ENCODE measurements at regions not wholly inside any gene's neighbourhood (a gene's known extent, or its start where the extent isn't known, plus 50 kb on each side); places are given as distances from the start of the nearest gene placed in this dataset.
"Not testable (repeated sequence)": the region's sequence is repeated elsewhere in the genome, so short reads cannot be mapped to it uniquely, and the experiment has no call there.

DNA sequence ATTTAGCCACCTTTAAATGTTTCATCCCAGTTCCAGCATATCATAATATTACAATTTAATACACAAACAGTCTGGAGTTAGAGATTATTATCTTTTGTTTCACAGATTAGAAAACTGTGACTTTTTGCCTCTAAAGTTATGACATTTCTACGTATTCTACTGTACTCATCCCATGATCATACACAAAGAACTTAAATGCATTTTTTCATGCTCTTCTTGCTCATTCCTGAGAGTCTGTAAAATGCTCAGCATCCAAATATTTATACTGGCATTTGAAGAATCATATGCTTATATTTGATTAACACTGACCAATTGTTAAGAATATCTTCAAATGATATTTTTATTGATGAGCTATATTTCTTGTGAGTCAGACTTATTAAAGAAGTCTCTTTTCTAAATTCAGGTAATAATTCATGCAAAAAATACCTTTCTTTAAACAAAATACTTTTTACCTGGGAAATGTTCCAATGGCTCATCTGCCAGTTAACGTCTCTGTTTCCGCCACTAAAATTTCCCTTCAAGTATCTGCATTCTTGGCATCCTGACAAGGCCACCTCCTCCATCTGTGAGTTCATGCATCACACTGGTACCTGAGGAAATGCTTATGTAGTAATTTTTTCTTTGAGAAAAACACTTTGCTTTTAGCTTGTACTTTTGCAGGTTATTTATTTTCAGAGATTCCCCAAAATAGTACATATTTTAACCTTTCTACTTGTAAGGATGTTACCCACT lies 139.6 kb upstream of the RASA1 start:
- no peak for DNase-seq (ENCODE audit: low read depth, low spot score)
- in situ Hi-C loops (cut with HindIII; ENCODE audit: low sequenced_read_pairs) = no loop called here
- TF ChIP-seq, protein P1, sequence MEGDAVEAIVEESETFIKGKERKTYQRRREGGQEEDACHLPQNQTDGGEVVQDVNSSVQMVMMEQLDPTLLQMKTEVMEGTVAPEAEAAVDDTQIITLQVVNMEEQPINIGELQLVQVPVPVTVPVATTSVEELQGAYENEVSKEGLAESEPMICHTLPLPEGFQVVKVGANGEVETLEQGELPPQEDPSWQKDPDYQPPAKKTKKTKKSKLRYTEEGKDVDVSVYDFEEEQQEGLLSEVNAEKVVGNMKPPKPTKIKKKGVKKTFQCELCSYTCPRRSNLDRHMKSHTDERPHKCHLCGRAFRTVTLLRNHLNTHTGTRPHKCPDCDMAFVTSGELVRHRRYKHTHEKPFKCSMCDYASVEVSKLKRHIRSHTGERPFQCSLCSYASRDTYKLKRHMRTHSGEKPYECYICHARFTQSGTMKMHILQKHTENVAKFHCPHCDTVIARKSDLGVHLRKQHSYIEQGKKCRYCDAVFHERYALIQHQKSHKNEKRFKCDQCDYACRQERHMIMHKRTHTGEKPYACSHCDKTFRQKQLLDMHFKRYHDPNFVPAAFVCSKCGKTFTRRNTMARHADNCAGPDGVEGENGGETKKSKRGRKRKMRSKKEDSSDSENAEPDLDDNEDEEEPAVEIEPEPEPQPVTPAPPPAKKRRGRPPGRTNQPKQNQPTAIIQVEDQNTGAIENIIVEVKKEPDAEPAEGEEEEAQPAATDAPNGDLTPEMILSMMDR (IDR thresholded peaks at IDR 0.05; ENCODE audit: low read depth, low read length) = no peak
- no peak overlapping the region for H3K4me3 ChIP-seq (ENCODE audit: low read depth, low read length)

DNA sequence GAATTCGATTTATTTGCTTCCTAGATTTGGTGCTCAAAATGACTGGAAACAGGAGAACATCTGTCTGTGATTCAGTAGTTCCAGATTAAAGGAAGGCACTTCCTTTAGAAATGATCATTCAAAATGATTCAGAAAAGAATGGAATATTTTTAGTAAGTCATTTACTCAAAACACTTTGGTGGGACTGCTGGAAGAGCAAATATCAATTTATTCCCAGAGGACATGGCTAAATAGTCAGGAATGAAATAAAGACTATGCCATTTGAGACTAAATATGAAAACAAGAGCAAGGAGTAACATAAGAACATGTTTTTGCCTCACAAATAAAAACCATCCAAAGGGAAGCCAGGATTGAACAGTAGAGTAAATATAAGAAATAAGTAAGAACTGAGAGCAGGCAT lies 138.6 kb upstream of the RASA1 start:
- H3K4me3 ChIP-seq (ENCODE audit: low read depth, low read length) = no peak overlapping the region
- in situ Hi-C loops (cut with HindIII; ENCODE audit: low sequenced_read_pairs) = no loop called here
- DNase-seq (ENCODE audit: low read depth, low spot score) = no peak
- TF ChIP-seq, protein P1 (IDR thresholded peaks at IDR 0.05; ENCODE audit: low read depth, low read length) = no peak

DNA sequence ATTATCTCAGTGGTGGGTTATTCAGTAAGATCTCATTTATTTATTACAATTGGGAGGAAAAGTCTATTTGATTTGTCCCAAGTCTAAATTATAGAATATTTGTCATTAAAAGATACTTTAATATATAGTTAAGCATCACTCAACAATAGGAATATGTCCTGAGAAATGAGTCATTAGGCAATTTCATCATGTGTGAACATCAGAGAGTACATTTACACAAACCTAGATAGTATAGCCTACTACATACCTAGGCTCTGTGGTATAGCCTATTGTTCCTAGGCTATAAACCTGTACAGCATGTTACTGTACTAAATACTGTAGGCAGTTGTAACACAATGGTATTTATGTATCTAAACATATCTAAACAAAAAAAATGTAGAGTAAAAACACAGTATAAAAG lies 135.0 kb upstream of the RASA1 start:
- no peak overlapping the region for H3K4me3 ChIP-seq (ENCODE audit: low read depth, low read length)
- TF ChIP-seq, protein P1 (IDR thresholded peaks at IDR 0.05; ENCODE audit: low read depth, low read length) = no peak
- no peak for DNase-seq (ENCODE audit: low read depth, low spot score)
- in situ Hi-C loops (cut with HindIII; ENCODE audit: low sequenced_read_pairs) = no loop called here

DNA sequence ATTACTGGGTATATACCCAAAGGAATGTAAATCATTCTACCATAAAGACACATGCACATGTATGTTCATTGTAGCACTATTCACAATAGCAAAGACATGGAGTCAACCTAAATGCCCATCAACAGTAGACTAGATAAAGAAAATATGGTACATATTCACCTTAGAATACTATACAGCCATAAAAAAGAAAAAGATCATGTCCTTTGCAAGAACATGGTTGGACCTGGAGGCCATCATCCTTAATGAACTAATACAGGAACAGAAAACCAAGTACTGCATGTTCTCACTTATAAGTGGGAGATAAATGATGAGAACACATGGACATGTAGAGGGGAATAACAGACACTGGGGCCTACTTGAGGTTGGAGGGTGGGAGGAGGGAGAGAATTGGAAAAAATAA lies 133.2 kb upstream of the RASA1 start:
- in situ Hi-C loops (cut with HindIII; ENCODE audit: low sequenced_read_pairs); H3K4me3 ChIP-seq (ENCODE audit: low read depth, low read length); DNase-seq (ENCODE audit: low read depth, low spot score): not testable (repeated sequence)

DNA sequence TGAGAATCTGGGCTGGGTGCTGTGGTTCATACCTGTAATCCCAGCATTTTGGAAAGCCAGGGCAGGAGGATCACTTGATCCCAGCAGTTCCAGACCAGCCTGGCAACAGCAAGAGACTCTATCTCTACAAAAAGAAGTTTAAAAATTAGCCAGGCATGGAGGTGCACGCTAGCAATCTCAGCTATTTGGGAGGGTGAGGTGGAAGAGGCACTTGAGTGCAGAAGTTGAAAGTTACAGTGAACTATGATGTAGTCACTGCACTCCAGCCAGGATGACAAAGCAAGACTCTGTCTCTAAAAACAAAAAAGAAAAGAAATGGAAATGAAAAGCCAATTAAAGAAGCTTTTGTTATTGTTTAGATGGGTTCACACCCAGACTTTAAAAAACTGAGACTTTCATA lies 131.6 kb upstream of the RASA1 start:
- in situ Hi-C loops (cut with HindIII; ENCODE audit: low sequenced_read_pairs) = no loop called here
- TF ChIP-seq, protein P1 (IDR thresholded peaks at IDR 0.05; ENCODE audit: low read depth, low read length) = no peak
- no peak overlapping the region for H3K4me3 ChIP-seq (ENCODE audit: low read depth, low read length)
- no peak for DNase-seq (ENCODE audit: low read depth, low spot score)

DNA sequence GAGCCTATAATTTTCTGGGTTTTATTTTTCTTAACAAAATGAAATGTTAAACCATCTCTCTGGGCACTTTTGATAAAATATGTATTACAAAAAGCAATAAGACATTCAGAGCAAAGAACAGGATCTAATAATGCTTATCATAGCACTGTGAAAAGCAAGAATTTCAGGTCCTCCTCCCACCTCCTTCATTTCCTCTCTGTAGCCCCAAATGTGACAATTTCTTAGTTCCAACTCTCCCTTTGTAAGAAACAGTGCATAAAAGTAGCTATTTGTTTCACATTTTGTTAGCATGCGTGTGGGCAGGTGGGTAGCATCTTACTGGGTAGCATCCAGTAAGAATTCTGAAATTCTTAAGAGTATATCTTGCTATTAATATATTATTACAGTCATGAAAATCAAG lies 130.9 kb upstream of the RASA1 start:
- TF ChIP-seq, protein P1 (IDR thresholded peaks at IDR 0.05; ENCODE audit: low read depth, low read length) = no peak
- DNase-seq (ENCODE audit: low read depth, low spot score) = no peak
- in situ Hi-C loops (cut with HindIII; ENCODE audit: low sequenced_read_pairs) = no loop called here

DNA sequence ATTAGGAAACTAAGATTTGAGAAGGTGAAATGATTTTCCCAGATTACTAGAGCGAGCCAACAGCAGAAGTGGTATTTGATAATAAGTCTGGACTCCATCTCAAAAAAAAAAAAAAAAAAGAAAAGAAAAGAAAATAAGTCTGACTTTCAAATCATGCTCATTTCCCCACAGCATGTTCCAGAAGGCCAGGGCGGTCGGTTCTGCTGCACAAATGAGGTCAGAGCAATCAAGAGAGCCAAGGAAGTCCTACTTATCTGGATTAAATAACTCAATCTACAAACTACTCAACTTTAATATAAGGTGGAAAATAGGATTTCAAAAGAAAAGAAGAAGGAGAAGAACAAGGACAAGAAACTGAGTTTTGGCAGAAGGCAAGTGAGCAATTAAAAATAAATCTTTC lies 130.4 kb upstream of the RASA1 start:
- no peak for DNase-seq (ENCODE audit: low read depth, low spot score)
- no peak overlapping the region for H3K4me3 ChIP-seq (ENCODE audit: low read depth, low read length)
- in situ Hi-C loops (cut with HindIII; ENCODE audit: low sequenced_read_pairs) = no loop called here
- TF ChIP-seq, protein P1 (IDR thresholded peaks at IDR 0.05; ENCODE audit: low read depth, low read length) = no peak

More for the DNA sequence above, 130.9 kb upstream of the RASA1 start:
- H3K4me3 ChIP-seq (ENCODE audit: low read depth, low read length) = no peak overlapping the region
